ENCODE measurements at regions not wholly inside any gene's neighbourhood (a gene's known extent, or its start where the extent isn't known, plus 50 kb on each side); places are given as distances from the start of the nearest gene placed in this dataset.

- Histone ChIP-seq H3K9me3 (ENCODE audit: control insufficient read depth in 4 of 4, insufficient read depth in 3 of 4, low read length in 3 of 4) (no peaks in the 10 kb centered on the region), H3K4me3 (no peak overlapping the region), H3K9ac (ENCODE audit: insufficient read depth in 1 of 2, low read length in 2 of 2) (peak overlapping the region in 1 of 2 donors; percentile 59), H3K27me3 (ENCODE audit: control insufficient read depth in 3 of 3, insufficient read depth in 3 of 3, low read length in 2 of 3) (no peaks in the 10 kb centered on the region), H3K27ac (ENCODE audit: low read depth in 1 of 2, low read length in 1 of 2) (no peak overlapping the region), H3K36me3 (ENCODE audit: control insufficient read depth in 4 of 4, insufficient read depth in 4 of 4, low read length in 4 of 4) (no peaks in the 10 kb centered on the region), H3K4me1 (ENCODE audit: control insufficient read depth in 5 of 5, insufficient read depth in 5 of 5, low read length in 5 of 5) (peaks cover 0 to 9% (median 0%) of the 10 kb centered on the region in 5 donors)
- ATAC-seq (ENCODE audit: insufficient read depth, low FRiP score) (no peak), DNase-seq (peak; percentile 49 to 89 (median 85))
- 7 to 8% methylated on average over 16 of the region's 16 CpGs for WGBS, 2 donors
- TF ChIP-seq, protein P1, sequence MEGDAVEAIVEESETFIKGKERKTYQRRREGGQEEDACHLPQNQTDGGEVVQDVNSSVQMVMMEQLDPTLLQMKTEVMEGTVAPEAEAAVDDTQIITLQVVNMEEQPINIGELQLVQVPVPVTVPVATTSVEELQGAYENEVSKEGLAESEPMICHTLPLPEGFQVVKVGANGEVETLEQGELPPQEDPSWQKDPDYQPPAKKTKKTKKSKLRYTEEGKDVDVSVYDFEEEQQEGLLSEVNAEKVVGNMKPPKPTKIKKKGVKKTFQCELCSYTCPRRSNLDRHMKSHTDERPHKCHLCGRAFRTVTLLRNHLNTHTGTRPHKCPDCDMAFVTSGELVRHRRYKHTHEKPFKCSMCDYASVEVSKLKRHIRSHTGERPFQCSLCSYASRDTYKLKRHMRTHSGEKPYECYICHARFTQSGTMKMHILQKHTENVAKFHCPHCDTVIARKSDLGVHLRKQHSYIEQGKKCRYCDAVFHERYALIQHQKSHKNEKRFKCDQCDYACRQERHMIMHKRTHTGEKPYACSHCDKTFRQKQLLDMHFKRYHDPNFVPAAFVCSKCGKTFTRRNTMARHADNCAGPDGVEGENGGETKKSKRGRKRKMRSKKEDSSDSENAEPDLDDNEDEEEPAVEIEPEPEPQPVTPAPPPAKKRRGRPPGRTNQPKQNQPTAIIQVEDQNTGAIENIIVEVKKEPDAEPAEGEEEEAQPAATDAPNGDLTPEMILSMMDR (IDR thresholded peaks at IDR 0.05; ENCODE audit: control extremely low read depth, extremely low read depth), result no peak
Measured at GRCh38 chr3:116863822-116864589, 154.4 kb downstream of the TUSC7 start.

DNA sequence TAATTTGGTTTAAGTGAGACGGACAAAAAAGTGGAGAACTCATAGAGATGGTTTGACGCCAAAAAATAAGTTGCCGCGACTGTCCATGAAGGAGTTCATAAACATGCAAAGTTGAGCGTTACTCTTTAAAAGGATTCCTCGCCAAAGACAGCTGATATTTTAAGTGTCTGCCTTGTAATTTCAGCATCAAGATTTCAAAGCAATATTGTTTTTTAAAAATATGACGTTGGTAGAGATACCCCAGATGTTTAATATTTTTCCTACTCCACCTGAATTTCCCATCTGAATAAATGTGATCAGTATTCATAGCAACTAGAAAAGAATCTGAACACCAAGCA, 155.0 kb downstream of the TUSC7 start:
- no peaks in the 10 kb centered on the region for H3K36me3 ChIP-seq (ENCODE audit: control insufficient read depth in 4 of 4, insufficient read depth in 4 of 4, low read length in 4 of 4)
- 21 to 30% methylated on average over 7 of the region's 7 CpGs for WGBS, 2 donors

GRCh38 chr3:116870379-116870778, 160.8 kb downstream of the TUSC7 start:
- H3K4me1 ChIP-seq (ENCODE audit: control insufficient read depth in 5 of 5, insufficient read depth in 5 of 5, low read length in 5 of 5), result peaks cover 0 to 3% (median 0%) of the 10 kb centered on the region in 5 donors
- TF ChIP-seq, protein P1 (IDR thresholded peaks at IDR 0.05; ENCODE audit: control extremely low read depth, extremely low read depth), result no peak
- H3K9ac ChIP-seq (ENCODE audit: insufficient read depth in 1 of 2, low read length in 2 of 2), result no peak overlapping the region
- DNase-seq (no peak), ATAC-seq (ENCODE audit: insufficient read depth, low FRiP score) (no peak)
- H3K27ac ChIP-seq (ENCODE audit: low read depth in 1 of 2, low read length in 1 of 2), result no peak overlapping the region
- H3K27me3 ChIP-seq (ENCODE audit: control insufficient read depth in 3 of 3, insufficient read depth in 3 of 3, low read length in 2 of 3), result no peaks in the 10 kb centered on the region
- H3K4me3 ChIP-seq, result no peak overlapping the region
- WGBS, 2 donors, result 62% methylated on average over 4 of the region's 4 CpGs
- no peaks in the 10 kb centered on the region for H3K9me3 ChIP-seq (ENCODE audit: control insufficient read depth in 4 of 4, insufficient read depth in 3 of 4, low read length in 3 of 4)
- H3K36me3 ChIP-seq (ENCODE audit: control insufficient read depth in 4 of 4, insufficient read depth in 4 of 4, low read length in 4 of 4), result no peaks in the 10 kb centered on the region

More for the DNA sequence above, 155.0 kb downstream of the TUSC7 start:
- Histone ChIP-seq H3K27me3 (ENCODE audit: control insufficient read depth in 3 of 3, insufficient read depth in 3 of 3, low read length in 2 of 3) (no peaks in the 10 kb centered on the region), H3K4me1 (ENCODE audit: control insufficient read depth in 5 of 5, insufficient read depth in 5 of 5, low read length in 5 of 5) (peaks cover 0 to 9% (median 0%) of the 10 kb centered on the region in 5 donors), H3K9me3 (ENCODE audit: control insufficient read depth in 4 of 4, insufficient read depth in 3 of 4, low read length in 3 of 4) (no peaks in the 10 kb centered on the region), H3K4me3 (no peak overlapping the region), H3K9ac (ENCODE audit: insufficient read depth in 1 of 2, low read length in 2 of 2) (no peak overlapping the region), H3K27ac (ENCODE audit: low read depth in 1 of 2, low read length in 1 of 2) (no peak overlapping the region)
- DNase-seq (no peak), ATAC-seq (ENCODE audit: insufficient read depth, low FRiP score) (no peak)
- TF ChIP-seq, protein P1 (IDR thresholded peaks at IDR 0.05; ENCODE audit: control extremely low read depth, extremely low read depth), result no peak
